ENCODE measurements at regions not wholly inside any gene's neighbourhood (a gene's known extent, or its start where the extent isn't known, plus 50 kb on each side); places are given as distances from the start of the nearest gene placed in this dataset.

DNA sequence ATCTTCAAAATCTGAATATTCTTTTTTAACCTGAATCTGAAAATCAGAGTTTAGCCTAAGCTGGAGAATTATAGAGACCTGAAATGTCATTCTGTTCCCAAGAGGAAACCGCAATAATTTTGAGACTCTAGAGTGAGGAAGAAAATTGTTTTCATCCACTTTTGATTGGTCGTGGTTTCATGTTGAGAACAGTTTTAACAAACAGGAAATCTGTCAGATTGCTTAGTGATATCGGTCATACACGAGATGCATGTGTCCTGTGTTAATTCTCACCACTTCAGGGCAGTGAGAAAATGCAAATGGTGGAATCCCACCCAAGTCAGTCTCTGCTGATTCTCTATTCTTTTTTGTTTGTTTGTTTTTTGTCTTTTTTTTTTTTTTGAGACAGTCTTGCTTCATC is 1498.5 kb upstream of the TMEM132C start:
- POLR2A ChIA-PET = no interaction called here
- TF ChIP-seq, protein P1, sequence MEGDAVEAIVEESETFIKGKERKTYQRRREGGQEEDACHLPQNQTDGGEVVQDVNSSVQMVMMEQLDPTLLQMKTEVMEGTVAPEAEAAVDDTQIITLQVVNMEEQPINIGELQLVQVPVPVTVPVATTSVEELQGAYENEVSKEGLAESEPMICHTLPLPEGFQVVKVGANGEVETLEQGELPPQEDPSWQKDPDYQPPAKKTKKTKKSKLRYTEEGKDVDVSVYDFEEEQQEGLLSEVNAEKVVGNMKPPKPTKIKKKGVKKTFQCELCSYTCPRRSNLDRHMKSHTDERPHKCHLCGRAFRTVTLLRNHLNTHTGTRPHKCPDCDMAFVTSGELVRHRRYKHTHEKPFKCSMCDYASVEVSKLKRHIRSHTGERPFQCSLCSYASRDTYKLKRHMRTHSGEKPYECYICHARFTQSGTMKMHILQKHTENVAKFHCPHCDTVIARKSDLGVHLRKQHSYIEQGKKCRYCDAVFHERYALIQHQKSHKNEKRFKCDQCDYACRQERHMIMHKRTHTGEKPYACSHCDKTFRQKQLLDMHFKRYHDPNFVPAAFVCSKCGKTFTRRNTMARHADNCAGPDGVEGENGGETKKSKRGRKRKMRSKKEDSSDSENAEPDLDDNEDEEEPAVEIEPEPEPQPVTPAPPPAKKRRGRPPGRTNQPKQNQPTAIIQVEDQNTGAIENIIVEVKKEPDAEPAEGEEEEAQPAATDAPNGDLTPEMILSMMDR (IDR thresholded peaks at IDR 0.05; ENCODE audit: insufficient read depth, low read length, missing control alignments) = no peak
- no peak for DNase-seq (ENCODE audit: low read depth, low spot score)
- CTCF ChIA-PET = no interaction called here
- no peak overlapping the region for H3K4me3 ChIP-seq (ENCODE audit: low read depth, low read length)

DNA sequence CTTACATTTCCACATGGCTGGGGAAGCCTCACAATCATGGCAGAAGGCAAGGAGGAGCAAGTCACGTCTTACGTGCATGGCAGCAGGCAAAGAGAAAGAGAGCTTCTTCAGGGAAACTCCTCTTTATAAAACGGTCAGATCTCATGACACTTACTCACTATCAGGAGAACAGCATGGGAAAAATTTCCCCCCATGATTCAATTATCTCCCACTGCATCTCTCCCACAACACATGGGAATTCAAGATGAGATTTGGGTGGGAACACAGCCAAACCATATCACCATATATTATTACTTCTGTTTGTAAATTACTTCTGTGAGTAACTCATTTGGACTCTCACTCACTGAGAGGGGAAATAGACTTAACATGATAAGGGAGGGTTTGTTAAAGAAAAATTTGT is 1496.8 kb upstream of the TMEM132C start:
- ChIA-PET POLR2A (no interaction called here), CTCF (no interaction called here)
- H3K4me3 ChIP-seq (ENCODE audit: low read depth, low read length) = no peak overlapping the region
- DNase-seq (ENCODE audit: low read depth, low spot score) = no peak
- TF ChIP-seq, protein P1 (IDR thresholded peaks at IDR 0.05; ENCODE audit: insufficient read depth, low read length, missing control alignments) = no peak

DNA sequence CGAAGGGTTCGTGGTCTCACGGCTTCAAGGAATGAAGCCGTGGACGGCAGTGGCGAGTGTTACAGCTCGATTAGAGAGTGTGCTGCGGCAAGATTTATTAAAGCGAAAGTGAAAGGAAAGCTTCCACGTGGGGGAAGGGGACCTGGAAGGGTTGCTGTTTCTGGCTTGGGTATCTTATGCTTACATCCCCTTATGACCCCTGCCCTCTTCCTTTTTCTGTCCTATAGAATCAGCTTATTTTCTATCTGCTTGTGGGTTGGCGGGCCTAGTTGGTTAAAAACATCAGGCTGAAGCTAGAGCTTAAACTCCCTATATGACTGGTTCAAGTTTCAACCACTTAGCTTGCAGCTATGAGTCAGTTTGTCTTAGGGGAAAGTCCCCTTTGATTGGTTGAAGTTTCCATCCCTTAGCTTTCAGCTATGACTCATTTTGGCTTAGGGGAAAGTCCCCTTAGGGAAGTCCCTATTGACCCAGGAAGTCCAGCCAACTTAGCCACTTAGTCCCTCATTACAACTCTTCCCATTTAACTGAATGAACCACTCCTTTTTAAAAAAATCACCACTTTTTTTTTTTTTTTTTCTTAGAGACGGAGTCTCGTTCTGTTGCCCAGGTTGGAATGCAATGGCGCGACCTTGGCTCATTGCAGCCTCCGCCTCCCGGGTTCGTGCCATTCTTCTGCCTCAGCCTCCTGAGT is 1494.7 kb upstream of the TMEM132C start:
- no peak overlapping the region for H3K4me3 ChIP-seq (ENCODE audit: low read depth, low read length)
- DNase-seq (ENCODE audit: low read depth, low spot score) = no peak
- TF ChIP-seq, protein P1 (IDR thresholded peaks at IDR 0.05; ENCODE audit: insufficient read depth, low read length, missing control alignments) = no peak
- ChIA-PET CTCF (interaction anchor here (0.6 kb wide), 2 partner anchors 12 to 13 kb away, joined by 3 read pairs; no protein-coding TSS in a partner anchor), POLR2A (no interaction called here)

DNA sequence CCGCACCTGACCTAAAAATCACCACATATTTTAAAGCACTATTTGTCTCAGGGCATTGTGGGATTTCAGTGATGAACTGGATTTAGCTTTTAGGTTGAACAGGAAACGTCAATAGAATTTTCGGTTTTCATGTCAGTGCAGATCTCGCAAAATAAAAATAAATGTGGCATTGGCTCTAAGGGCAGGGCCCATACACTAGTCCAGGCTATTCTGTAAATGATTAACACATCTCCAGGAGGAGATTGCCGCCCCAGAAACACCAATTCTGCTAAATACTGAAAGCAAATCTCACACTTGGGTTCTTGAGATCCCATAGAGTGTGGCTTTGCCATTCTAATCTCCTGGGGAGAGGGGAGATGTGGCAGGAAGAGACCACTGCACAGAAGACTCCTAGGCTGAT is 1494.0 kb upstream of the TMEM132C start:
- ChIA-PET CTCF (no interaction called here), POLR2A (no interaction called here)
- TF ChIP-seq, protein P1 (IDR thresholded peaks at IDR 0.05; ENCODE audit: insufficient read depth, low read length, missing control alignments) = no peak

DNA sequence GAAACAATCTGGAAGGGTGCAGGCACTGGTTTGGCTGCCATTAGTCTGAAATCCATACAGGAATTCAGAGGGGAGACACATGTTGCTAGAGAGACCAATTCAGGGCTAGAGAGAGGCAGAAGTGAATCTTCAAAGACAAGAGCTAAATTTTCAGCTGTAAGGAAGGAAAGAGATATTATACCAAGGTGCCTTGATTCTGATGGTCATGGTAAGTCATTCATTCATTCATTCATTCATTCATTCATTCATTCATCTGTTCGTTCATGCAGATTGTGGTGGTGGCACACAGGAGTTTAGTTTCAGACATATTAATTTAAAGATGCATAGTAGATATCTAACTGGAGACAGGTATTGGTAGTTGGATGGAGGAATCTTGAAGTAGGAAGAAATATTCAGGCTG is 1493.5 kb upstream of the TMEM132C start:
- POLR2A ChIA-PET = no interaction called here
- TF ChIP-seq, protein P1 (IDR thresholded peaks at IDR 0.05; ENCODE audit: insufficient read depth, low read length, missing control alignments) = no peak
- H3K4me3 ChIP-seq (ENCODE audit: low read depth, low read length) = no peak overlapping the region
- CTCF ChIA-PET = no interaction called here
- no peak for DNase-seq (ENCODE audit: low read depth, low spot score)

More for the DNA sequence above, 1494.0 kb upstream of the TMEM132C start:
- H3K4me3 ChIP-seq (ENCODE audit: low read depth, low read length) = no peak overlapping the region
- no peak for DNase-seq (ENCODE audit: low read depth, low spot score)

DNA sequence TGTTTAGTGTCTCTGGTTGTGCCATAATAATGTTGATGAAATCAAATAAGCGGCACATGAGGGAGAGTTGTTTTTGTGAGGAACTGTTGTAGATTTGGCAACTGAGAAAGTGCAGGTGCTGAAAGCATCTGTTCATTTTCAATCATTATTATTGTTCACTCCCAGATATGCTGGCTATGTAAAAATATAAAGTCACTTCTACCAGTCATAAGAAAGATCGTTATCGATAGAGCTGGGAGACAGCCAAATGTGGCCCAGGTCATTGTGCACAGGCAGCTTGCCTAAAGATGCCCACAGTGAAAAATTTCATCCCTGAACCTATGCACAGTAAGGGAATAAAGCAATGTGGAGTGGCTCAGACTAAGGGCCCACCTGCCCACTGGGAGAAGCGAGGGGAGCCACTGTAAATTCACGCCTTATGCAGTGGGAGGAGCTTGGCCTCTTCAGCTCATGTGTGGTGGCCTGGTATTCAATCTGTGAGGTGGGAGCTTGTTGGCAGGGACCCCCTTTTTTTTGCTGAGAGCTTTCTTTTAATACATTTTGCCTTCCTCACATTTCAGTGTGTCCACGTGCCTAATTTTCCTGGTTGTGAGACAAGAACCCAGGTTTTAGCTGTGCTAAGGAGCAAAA is 1490.8 kb upstream of the TMEM132C start:
- POLR2A ChIA-PET = no interaction called here
- TF ChIP-seq, protein P1 (IDR thresholded peaks at IDR 0.05; ENCODE audit: insufficient read depth, low read length, missing control alignments) = no peak
- no peak overlapping the region for H3K4me3 ChIP-seq (ENCODE audit: low read depth, low read length)
- CTCF ChIA-PET = no interaction called here
- no peak for DNase-seq (ENCODE audit: low read depth, low spot score)
